ENCODE measurements at regions not wholly inside any gene's neighbourhood (a gene's known extent, or its start where the extent isn't known, plus 50 kb on each side); places are given as distances from the start of the nearest gene placed in this dataset.

DNA sequence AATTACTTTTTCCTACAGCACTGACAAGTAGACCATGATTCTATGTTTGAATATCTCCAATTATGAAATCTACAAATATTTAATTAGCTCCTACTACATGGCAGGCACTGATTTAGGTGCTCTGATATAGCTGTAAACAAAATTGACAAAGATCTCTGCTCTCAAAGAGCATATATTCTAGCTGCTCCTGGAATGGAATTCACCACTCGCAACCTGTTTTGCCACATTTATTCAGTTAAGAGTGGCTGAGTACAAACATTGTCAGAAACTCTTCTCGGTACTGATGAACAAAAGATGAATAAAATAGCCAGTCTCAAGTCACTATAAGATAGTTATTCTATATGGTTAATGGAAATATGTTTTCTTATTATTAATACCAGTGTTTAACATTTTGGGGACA lies 114.2 kb upstream of the PDE4D start:
- no peak overlapping the region for H3K4me3 ChIP-seq
- TF ChIP-seq, protein P1, sequence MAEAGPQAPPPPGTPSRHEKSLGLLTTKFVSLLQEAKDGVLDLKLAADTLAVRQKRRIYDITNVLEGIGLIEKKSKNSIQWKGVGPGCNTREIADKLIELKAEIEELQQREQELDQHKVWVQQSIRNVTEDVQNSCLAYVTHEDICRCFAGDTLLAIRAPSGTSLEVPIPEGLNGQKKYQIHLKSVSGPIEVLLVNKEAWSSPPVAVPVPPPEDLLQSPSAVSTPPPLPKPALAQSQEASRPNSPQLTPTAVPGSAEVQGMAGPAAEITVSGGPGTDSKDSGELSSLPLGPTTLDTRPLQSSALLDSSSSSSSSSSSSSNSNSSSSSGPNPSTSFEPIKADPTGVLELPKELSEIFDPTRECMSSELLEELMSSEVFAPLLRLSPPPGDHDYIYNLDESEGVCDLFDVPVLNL (IDR thresholded peaks at IDR 0.05; ENCODE audit: low read depth, low read length) = no peak
- TF ChIP-seq BACH1 (IDR thresholded peaks at IDR 0.05; ENCODE audit: borderline replicate concordance) (no peak), MYC (IDR thresholded peaks at IDR 0.05; ENCODE audit: insufficient read depth, insufficient read length, insufficient replicate concordance, low read length, severe bottlenecking) (no peak), DPF2 (IDR thresholded peaks at IDR 0.05) (no peak), CHD4 (IDR thresholded peaks at IDR 0.05) (no peak), SMARCA5 (IDR thresholded peaks at IDR 0.05) (no peak), SIX5 (IDR thresholded peaks at IDR 0.05; ENCODE audit: low read depth, low read length, severe bottlenecking) (no peak)
- TF ChIP-seq, protein P2, sequence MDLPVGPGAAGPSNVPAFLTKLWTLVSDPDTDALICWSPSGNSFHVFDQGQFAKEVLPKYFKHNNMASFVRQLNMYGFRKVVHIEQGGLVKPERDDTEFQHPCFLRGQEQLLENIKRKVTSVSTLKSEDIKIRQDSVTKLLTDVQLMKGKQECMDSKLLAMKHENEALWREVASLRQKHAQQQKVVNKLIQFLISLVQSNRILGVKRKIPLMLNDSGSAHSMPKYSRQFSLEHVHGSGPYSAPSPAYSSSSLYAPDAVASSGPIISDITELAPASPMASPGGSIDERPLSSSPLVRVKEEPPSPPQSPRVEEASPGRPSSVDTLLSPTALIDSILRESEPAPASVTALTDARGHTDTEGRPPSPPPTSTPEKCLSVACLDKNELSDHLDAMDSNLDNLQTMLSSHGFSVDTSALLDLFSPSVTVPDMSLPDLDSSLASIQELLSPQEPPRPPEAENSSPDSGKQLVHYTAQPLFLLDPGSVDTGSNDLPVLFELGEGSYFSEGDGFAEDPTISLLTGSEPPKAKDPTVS (IDR thresholded peaks at IDR 0.05; ENCODE audit: low read depth, low read length) = no peak
- no peak overlapping the region for H3K27ac ChIP-seq (ENCODE audit: control insufficient read depth, insufficient read depth)
- H3K36me3 ChIP-seq (ENCODE audit: control insufficient read depth in 2 of 2, insufficient read depth in 2 of 2, low read length in 1 of 2) = no peaks in the 10 kb centered on the region
- SMC1A ChIA-PET (ENCODE audit: uncharacterized antibody, unreplicated experiment) = no interaction called here
- DNase-seq (ENCODE audit: low read depth, low spot score) (no peak), ATAC-seq (no peak), FAIRE-seq (no peak)
- in situ Hi-C loops (cut with MboI) = no loop called here
- POLR2A ChIA-PET = no interaction called here
- no peaks in the 10 kb centered on the region for H4K20me1 ChIP-seq (ENCODE audit: control insufficient read depth, insufficient read depth)
- RAD21 ChIA-PET (ENCODE audit: unreplicated experiment) = no interaction called here
- no TSS peak for BruUV-seq (replicated peaks)
- no peaks in the 10 kb centered on the region for H3K79me2 ChIP-seq (ENCODE audit: control insufficient read depth, insufficient read depth, low read length)
- no peaks in the 10 kb centered on the region for H3K4me1 ChIP-seq (ENCODE audit: control insufficient read depth, insufficient read depth, low read length)
- H3K27me3 ChIP-seq (replicated peaks in 1 of 2; ENCODE audit: control insufficient read depth in 2 of 2, insufficient read depth in 2 of 2, low read length in 1 of 2) = no peaks in the 10 kb centered on the region
- H3K9me3 ChIP-seq (replicated peaks; ENCODE audit: control insufficient read depth, insufficient read depth, low read length) = no peaks in the 10 kb centered on the region
- H3K9ac ChIP-seq (ENCODE audit: control insufficient read depth, insufficient read depth, low read length) = no peak overlapping the region
- no peak overlapping the region for H2AFZ ChIP-seq (ENCODE audit: control insufficient read depth, low read depth, low read length)
- WGBS (ENCODE audit: insufficient coverage, insufficient replicate concordance, low lambda C conversion rate, missing lambda C conversion rate) = 63% methylated on average over 2 of the region's 2 CpGs
- CTCF ChIA-PET = no interaction called here
- no peak overlapping the region for H3K4me2 ChIP-seq (ENCODE audit: control insufficient read depth, insufficient read depth)
- intact Hi-C loops (cut with micrococcal nuclease; ENCODE audit: unreplicated experiment) = no loop called here
